ENCODE measurements at regions not wholly inside any gene's neighbourhood (a gene's known extent, or its start where the extent isn't known, plus 50 kb on each side); places are given as distances from the start of the nearest gene placed in this dataset.

- DNase-seq, result no peak
These were observed 102.5 kb downstream of the SAMD9 start for GRCh38 chr7:93015101-93015778.

- no peak for DNase-seq
These were observed 103.4 kb downstream of the SAMD9 start for GRCh38 chr7:93014410-93014809.

GRCh38 chr7:93013446-93014061 lies 104.2 kb downstream of the SAMD9 start:
- no peak for DNase-seq

GRCh38 chr7:93011351-93012294 lies 106.2 kb downstream of the SAMD9 start:
- DNase-seq, result no peak

GRCh38 chr7:93008833-93009232 lies 108.9 kb downstream of the SAMD9 start:
- DNase-seq, result no peak

GRCh38 chr7:93006480-93007095 lies 111.2 kb downstream of the SAMD9 start:
- no peak for DNase-seq

- no peak for DNase-seq
These were observed 112.9 kb downstream of the SAMD9 start for GRCh38 chr7:93004906-93005305.

- no peak for DNase-seq
These were observed 120.1 kb downstream of the SAMD9 start for GRCh38 chr7:92997719-92998118.

GRCh38 chr7:92997152-92997551 lies 120.6 kb downstream of the SAMD9 start:
- no peak for DNase-seq

- DNase-seq, result no peak
These were observed 122.9 kb downstream of the SAMD9 start for GRCh38 chr7:92994901-92995300.

GRCh38 chr7:92992932-92993331 lies 124.8 kb downstream of the SAMD9 start:
- no peak for DNase-seq

- DNase-seq, result no peak
These were observed 125.3 kb downstream of the SAMD9 start for GRCh38 chr7:92992483-92992882.

- DNase-seq, result no peak
These were observed 126.6 kb downstream of the SAMD9 start for GRCh38 chr7:92991190-92991589.

- DNase-seq, result no peak
These were observed 128.7 kb downstream of the SAMD9 start for GRCh38 chr7:92988941-92989545.

- no peak for DNase-seq
These were observed 129.7 kb downstream of the SAMD9 start for GRCh38 chr7:92988051-92988450.

- DNase-seq, result no peak
These were observed 130.2 kb downstream of the SAMD9 start for GRCh38 chr7:92987538-92987937.

GRCh38 chr7:92987095-92987494 lies 130.7 kb downstream of the SAMD9 start:
- DNase-seq, result no peak

GRCh38 chr7:92982928-92983327 lies 134.9 kb downstream of the SAMD9 start:
- DNase-seq, result no peak

GRCh38 chr7:92976931-92977330 lies 140.6 kb upstream of the CDK6 start:
- no peak for DNase-seq

- no peak for DNase-seq
These were observed 137.6 kb upstream of the CDK6 start for GRCh38 chr7:92973974-92974373.

GRCh38 chr7:92973293-92973731 lies 136.9 kb upstream of the CDK6 start:
- DNase-seq, result no peak

GRCh38 chr7:92972441-92972840 lies 136.1 kb upstream of the CDK6 start:
- no peak for DNase-seq

- no peak for DNase-seq
These were observed 132.7 kb upstream of the CDK6 start for GRCh38 chr7:92969061-92969460.
